IMR-90 (cell line): ENCODE measurements at regions not wholly inside any gene's neighbourhood (a gene's known extent, or its start where the extent isn't known, plus 50 kb on each side); places are given as distances from the start of the nearest gene placed in this dataset.

Source experiments
- ATAC-seq: fragments of 200-7000 bp; cut with Tn5 transposase; 2 replicates; pipeline ENCODE4 v1.9.1; 2020; ENCODE audit warnings: low read depth, mild to moderate bottlenecking, moderate library complexity
- BruUV-seq: library from RNA; stranded (reverse); fragments of 400-500 nt; replicated peaks from 2 replicates; lab custom pipeline; 2021; lab: Mats Ljungman, UMichigan
- CTCF ChIA-PET: fragments of 300-600 bp; formaldehyde crosslinking; extraction: SDS; loops from one replicate; lab custom pipeline; 2021; ENCODE audit warnings: antibody characterized with exemption; lab: Yijun Ruan, JAX
- POLR2A ChIA-PET: fragments of 300-600 bp; sonication (Branson Sonifier 250); formaldehyde crosslinking; loops from one replicate; lab custom pipeline; 2022; ENCODE audit warnings: antibody characterized with exemption; ENCODE audit not compliant: unreplicated experiment; lab: Charles Lee
- DNase-seq: peaks from one replicate; pipeline ENCODE4 v3.0.0; 2013
- H2AFZ ChIP-seq: replicated peaks from 2 replicates; pipeline ENCODE3; 2013; ENCODE audit warnings: low read length, mild to moderate bottlenecking; ENCODE audit not compliant: poor library complexity
- H2AK5ac ChIP-seq: 2 replicates; pipeline ENCODE4 v1.6.1; 2013; ENCODE audit warnings: low read depth, low read length, inconsistent platforms
- H2AK9ac ChIP-seq: replicated peaks from 2 replicates; pipeline ENCODE3; 2013; ENCODE audit warnings: mild to moderate bottlenecking, low read depth, low read length, moderate library complexity; ENCODE audit not compliant: poor library complexity
- H2BK120ac ChIP-seq: 2 replicates; pipeline ENCODE4 v1.6.1; 2013; ENCODE audit warnings: low read depth, low read length, inconsistent platforms
- H2BK15ac ChIP-seq: 3 replicates; pipeline ENCODE4 v1.6.1; 2013; ENCODE audit warnings: low read depth, low read length, inconsistent platforms
- H2BK20ac ChIP-seq: 2 replicates; pipeline ENCODE4 v1.6.1; 2013; ENCODE audit warnings: low read depth, mild to moderate bottlenecking, inconsistent platforms, low read length, moderate library complexity
- H2BK5ac ChIP-seq: 2 replicates; pipeline ENCODE4 v1.6.1; 2013; ENCODE audit warnings: mild to moderate bottlenecking, low read depth, low read length, inconsistent platforms; ENCODE audit not compliant: poor library complexity, severe bottlenecking
- H3K14ac ChIP-seq: replicated peaks from 2 replicates; pipeline ENCODE4 v1.6.1; 2013; ENCODE audit warnings: low read depth, low read length, inconsistent platforms
- H3K18ac ChIP-seq: 2 replicates; pipeline ENCODE4 v1.6.1; 2013; ENCODE audit warnings: low read depth, low read length, control low read depth
- H3K23ac ChIP-seq: 2 replicates; pipeline ENCODE4 v1.6.1; 2013; ENCODE audit warnings: low read depth, low read length, inconsistent platforms
- H3K27ac ChIP-seq: 2 replicates; pipeline ENCODE4 v1.5.1; 2013; ENCODE audit warnings: mild to moderate bottlenecking, control low read depth, low read length; ENCODE audit not compliant: insufficient read depth
- H3K27me3 ChIP-seq: 2 replicates; pipeline ENCODE4 v1.6.1; 2013; ENCODE audit warnings: low read length; ENCODE audit not compliant: control insufficient read depth, insufficient read depth
- H3K36me3 ChIP-seq: 2 replicates; pipeline ENCODE4 v1.6.1; 2013; ENCODE audit warnings: low read length, mixed read lengths; ENCODE audit not compliant: control insufficient read depth, insufficient read depth
- H3K4ac ChIP-seq: 2 replicates; pipeline ENCODE4 v1.6.1; 2013; ENCODE audit warnings: low read depth, low read length, inconsistent platforms
- H3K4me1 ChIP-seq: 2 replicates; pipeline ENCODE4 v1.6.1; 2013; ENCODE audit warnings: low read length, mixed read lengths; ENCODE audit not compliant: control insufficient read depth, insufficient read depth
- H3K4me2 ChIP-seq: 2 replicates; pipeline ENCODE4 v1.6.1; 2013; ENCODE audit warnings: low read depth, mild to moderate bottlenecking, control low read depth, low read length, moderate library complexity
- H3K4me3 ChIP-seq: 2 replicates; pipeline ENCODE4 v1.5.1; 2013; ENCODE audit warnings: low read depth, mild to moderate bottlenecking, control low read depth, low read length, moderate library complexity; ENCODE audit not compliant: insufficient read depth
- H3K56ac ChIP-seq: 2 replicates; pipeline ENCODE4 v1.6.1; 2013; ENCODE audit warnings: low read length, inconsistent platforms; ENCODE audit not compliant: insufficient read depth; ENCODE audit errors: extremely low read depth
- H3K79me1 ChIP-seq, 2 experiments: 2 replicates each; pipeline ENCODE4 v1.6.1; 2013; ENCODE audit warnings: low read length in 2 of 2, inconsistent platforms in 1 of 2, low read depth in 1 of 2
- H3K9ac ChIP-seq: 2 replicates; pipeline ENCODE4 v1.6.1; 2013; ENCODE audit warnings: low read depth, low read length, control low read depth
- H3K9me1 ChIP-seq: 2 replicates; pipeline ENCODE4 v1.6.1; 2013; ENCODE audit warnings: low read length, inconsistent platforms; ENCODE audit not compliant: insufficient read depth
- H3K9me3 ChIP-seq: 2 replicates; pipeline ENCODE4 v1.6.1; 2013; ENCODE audit warnings: low read length; ENCODE audit not compliant: control insufficient read depth, insufficient read depth
- H4K20me1 ChIP-seq: 2 replicates; pipeline ENCODE4 v1.6.1; 2013; ENCODE audit warnings: low read length, inconsistent platforms; ENCODE audit not compliant: insufficient read depth
- H4K5ac ChIP-seq: 2 replicates; pipeline ENCODE4 v1.6.1; 2013; ENCODE audit warnings: mild to moderate bottlenecking, low read depth, low read length, control low read depth
- H4K8ac ChIP-seq, 2 experiments: 2 replicates each; pipeline ENCODE4 v1.6.1; 2013; ENCODE audit warnings: low read depth in 2 of 2, low read length in 2 of 2, control low read depth in 1 of 2, inconsistent platforms in 1 of 2
- H4K91ac ChIP-seq: 2 replicates; pipeline ENCODE4 v1.6.1; 2013; ENCODE audit warnings: low read depth, low read length, inconsistent platforms; ENCODE audit not compliant: insufficient read depth
- CEBPB ChIP-seq: IDR thresholded peaks from 2 replicates; pipeline ENCODE4 v1.6.1; 2012; ENCODE audit warnings: low read depth, low read length, improper control_type of control experiment
- CTCF ChIP-seq: conservative IDR thresholded peaks from 2 replicates; pipeline ENCODE4 v1.5.1; 2012; ENCODE audit warnings: mild to moderate bottlenecking, low read depth, low read length, improper control_type of control experiment
- FOS ChIP-seq: fragments of 150-350 bp; IDR thresholded peaks from 2 replicates; pipeline ENCODE4 v1.6.1; 2016; ENCODE audit warnings: low read depth, low read length
- MAFK ChIP-seq: IDR thresholded peaks from 2 replicates; pipeline ENCODE4 v1.6.1; 2012; ENCODE audit warnings: low read depth, low read length, improper control_type of control experiment
- MAZ ChIP-seq: IDR thresholded peaks from 2 replicates; pipeline ENCODE4 v1.6.1; 2012; ENCODE audit warnings: low read depth, mild to moderate bottlenecking, low read length, improper control_type of control experiment, moderate library complexity, borderline replicate concordance
- MXI1 ChIP-seq: IDR thresholded peaks from 2 replicates; pipeline ENCODE4 v1.6.1; 2012; ENCODE audit warnings: low read depth, mild to moderate bottlenecking, low read length, moderate library complexity, borderline replicate concordance
- NFE2L2 ChIP-seq: fragments of 150-350 bp; IDR thresholded peaks from 2 replicates; pipeline ENCODE4 v1.6.1; 2016; ENCODE audit warnings: low read depth, mild to moderate bottlenecking, low read length
- POLR2A ChIP-seq: IDR thresholded peaks from 2 replicates; pipeline ENCODE4 v1.6.1; 2012; ENCODE audit warnings: mild to moderate bottlenecking, low read depth, low read length
- RAD21 ChIP-seq: IDR thresholded peaks from 2 replicates; pipeline ENCODE4 v1.6.1; 2012; ENCODE audit warnings: low read length, improper control_type of control experiment
- RCOR1 ChIP-seq: IDR thresholded peaks from 2 replicates; pipeline ENCODE4 v1.6.1; 2012; ENCODE audit warnings: mild to moderate bottlenecking, low read length, improper control_type of control experiment; ENCODE audit not compliant: insufficient replicate concordance
- RFX5 ChIP-seq: IDR thresholded peaks from 2 replicates; pipeline ENCODE4 v1.8.0; 2012; ENCODE audit warnings: low read depth, mild to moderate bottlenecking, low read length, moderate library complexity
- dilution Hi-C: fragments of 300-500 bp; cut with HindIII; formaldehyde crosslinking; loops from one replicate; pipeline ENCODE4 v1.14.3; 2018; ENCODE audit warnings: low sequenced_read_pairs; ENCODE audit not compliant: unreplicated experiment
- in situ Hi-C: fragments of 300-500 bp; cut with MboI; formaldehyde crosslinking; loops from 3 replicates; pipeline ENCODE4 v1.14.3; 2019; ENCODE audit warnings: low sequenced_read_pairs, inconsistent platforms, mixed read lengths
- intact Hi-C: fragments of 100-400 bp; cut with micrococcal nuclease; formaldehyde crosslinking; loops from 2 replicates; pipeline ENCODE4 v1.10.0; 2022

GRCh38 chr1:229095325-229095724 is 175.6 kb upstream of the RAB4A start:
- Histone ChIP-seq H3K4ac (no peak overlapping the region), H4K20me1 (no peaks in the 10 kb centered on the region), H3K56ac (no peak overlapping the region), H4K8ac (no peak overlapping the region), H3K4me1 (no peaks in the 10 kb centered on the region), H3K18ac (no peak overlapping the region), H3K23ac (no peak overlapping the region), H3K9me3 (no peaks in the 10 kb centered on the region), H3K9me1 (no peaks in the 10 kb centered on the region), H2BK5ac (no peak overlapping the region), H3K36me3 (no peaks in the 10 kb centered on the region), H2AK9ac (no peak overlapping the region), H4K5ac (no peak overlapping the region), H3K4me3 (no peak overlapping the region), H3K27ac (no peak overlapping the region), H2AK5ac (no peak overlapping the region), H3K79me1 (no peaks in the 10 kb centered on the region), H3K4me2 (no peak overlapping the region), H2BK120ac (no peak overlapping the region), H2BK20ac (no peak overlapping the region), H3K14ac (no peak overlapping the region), H2AFZ (no peak overlapping the region), H2BK15ac (no peak overlapping the region), H4K91ac (no peak overlapping the region), H3K9ac (no peak overlapping the region), H3K27me3 (peaks cover 19% of the 10 kb centered on the region; the same call in 1 of the 2 replicates)
- intact Hi-C loops (no loop called here), in situ Hi-C loops (no loop called here), dilution Hi-C loops (no loop called here)
- ATAC-seq: no peak
- DNase-seq: no peak
- BruUV-seq: no TSS peak
- POLR2A ChIA-PET: no interaction called here
- CTCF ChIA-PET: no interaction called here
- TF ChIP-seq CEBPB (no peak), CTCF (no peak), MAFK (no peak), RFX5 (no peak), RCOR1 (no peak), RAD21 (no peak), FOS (no peak), MXI1 (no peak), MAZ (no peak), NFE2L2 (no peak), POLR2A (no peak)
